ENCODE measurements at regions not wholly inside any gene's neighbourhood (a gene's known extent, or its start where the extent isn't known, plus 50 kb on each side); places are given as distances from the start of the nearest gene placed in this dataset.

- DNase-seq (ENCODE audit: low read depth), result peak; percentile 71
These were observed 100.2 kb upstream of the MYCN start for GRCh38 chr2:15840148-15840547.

- DNase-seq (ENCODE audit: low read depth), result no peak
These were observed 99.4 kb upstream of the MYCN start for GRCh38 chr2:15840969-15841368.

- peak; percentile 42 for DNase-seq (ENCODE audit: low read depth)
These were observed 98.4 kb upstream of the MYCN start for GRCh38 chr2:15841776-15842560.

- DNase-seq (ENCODE audit: low read depth), result peak; percentile 49
These were observed 97.3 kb upstream of the MYCN start for GRCh38 chr2:15842758-15843666.

GRCh38 chr2:15844211-15844801 lies 96.0 kb upstream of the MYCN start:
- DNase-seq (ENCODE audit: low read depth), result peak; percentile 41

- DNase-seq (ENCODE audit: low read depth), result no peak
These were observed 95.1 kb upstream of the MYCN start for GRCh38 chr2:15845294-15845693.

DNA sequence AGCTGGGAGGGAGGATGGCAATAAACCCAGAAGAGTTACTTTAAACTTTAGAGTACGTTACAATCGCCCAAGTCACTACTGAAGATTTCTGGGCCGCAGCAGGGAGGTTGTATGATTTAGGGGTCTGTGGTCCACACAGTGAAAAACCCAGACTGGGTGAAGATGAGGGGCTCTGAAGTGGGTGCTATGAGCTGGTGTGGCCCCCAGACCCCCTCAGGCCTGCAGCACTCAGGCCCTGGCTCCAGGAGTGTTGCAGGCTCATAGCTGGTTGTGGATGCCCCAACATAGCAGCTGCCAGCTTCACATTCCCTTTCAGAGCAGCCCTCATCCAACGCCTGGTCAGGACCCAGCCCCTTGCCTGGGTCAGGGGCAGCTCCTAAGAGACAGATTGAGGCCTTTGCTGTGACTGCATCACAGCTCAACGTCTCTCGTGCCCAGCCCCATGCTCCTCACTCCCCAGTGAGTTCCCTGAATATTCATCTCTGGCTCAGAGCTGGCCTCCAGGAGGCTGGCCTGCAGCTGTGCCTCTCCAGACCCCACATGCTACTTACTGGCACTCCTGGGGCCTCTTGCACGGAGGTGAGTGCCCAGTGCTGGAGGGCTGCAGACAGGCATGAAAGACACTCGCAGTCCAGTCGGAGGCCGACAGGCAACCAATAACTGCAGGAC lies 94.5 kb upstream of the MYCN start:
- no peak for DNase-seq (ENCODE audit: low read depth)

- DNase-seq (ENCODE audit: low read depth), result no peak
These were observed 93.7 kb upstream of the MYCN start for GRCh38 chr2:15846626-15847025.

DNA sequence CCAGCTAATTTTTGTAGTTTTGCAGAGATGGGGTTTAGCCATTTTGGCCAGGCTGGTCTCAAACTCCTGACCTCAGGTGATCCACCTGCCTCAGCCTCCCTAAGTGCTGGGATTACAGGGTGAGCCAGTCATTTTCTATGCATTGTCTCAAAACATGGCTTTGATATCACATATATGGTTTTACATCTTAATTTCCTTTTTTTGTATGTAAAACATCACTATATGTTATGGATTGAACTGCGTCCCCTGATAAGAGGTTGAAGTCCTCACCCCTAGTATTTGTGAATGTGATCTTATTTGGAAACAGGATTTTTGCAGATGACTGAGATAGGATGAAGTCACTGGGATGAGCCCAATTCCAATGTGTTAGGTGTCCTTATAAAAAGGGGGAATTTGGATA lies 89.8 kb upstream of the MYCN start:
- DNase-seq (ENCODE audit: low read depth), result no peak

DNA sequence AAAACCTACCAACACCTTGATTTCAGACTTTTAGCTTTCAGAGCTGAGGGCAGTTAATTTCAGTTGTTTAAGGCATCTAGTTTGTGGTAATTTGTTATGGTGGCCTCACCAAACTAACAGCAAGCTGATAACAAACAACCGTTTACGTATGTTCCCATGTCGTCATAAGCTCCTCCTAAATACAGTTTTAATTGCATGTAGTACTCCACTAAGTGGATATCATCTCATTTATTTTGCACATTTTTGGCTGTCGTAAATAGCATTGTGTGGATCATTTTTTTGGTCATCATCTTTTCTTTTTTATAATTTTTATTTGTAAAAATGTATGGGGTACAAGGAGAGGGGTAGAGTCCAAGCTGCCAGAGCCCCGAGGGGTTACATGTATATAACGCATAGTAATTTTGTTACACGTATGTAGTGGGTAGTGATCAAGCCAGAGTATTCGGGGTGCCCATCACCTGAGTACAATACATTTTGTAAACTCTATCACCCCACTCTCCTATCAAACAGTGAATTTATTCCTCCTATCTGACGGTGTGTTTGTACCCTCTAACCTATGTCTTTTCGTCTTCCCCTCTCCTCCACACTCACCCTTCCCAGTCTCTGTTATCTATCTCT lies 89.2 kb upstream of the MYCN start:
- DNase-seq (ENCODE audit: low read depth), result no peak

GRCh38 chr2:15852811-15853210 lies 87.5 kb upstream of the MYCN start:
- DNase-seq (ENCODE audit: low read depth), result no peak

DNA sequence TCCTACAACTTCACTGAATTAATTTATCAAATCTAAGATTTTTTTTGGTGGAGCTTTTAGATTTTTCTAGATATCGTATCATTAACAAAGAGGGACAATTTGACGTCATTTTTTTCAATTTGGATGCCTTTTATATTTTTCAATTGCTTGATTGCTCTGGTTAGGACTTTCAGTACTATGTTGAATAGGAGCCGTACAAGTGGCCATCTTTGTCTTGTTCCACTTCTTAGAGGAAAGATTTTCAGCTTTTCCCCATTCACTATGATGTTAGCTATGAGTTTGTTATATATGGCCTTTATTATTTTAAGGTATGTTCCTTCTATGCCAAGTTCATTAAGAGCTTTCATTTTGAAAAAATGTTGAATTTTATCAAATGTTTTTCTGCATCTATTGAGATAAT lies 86.4 kb upstream of the MYCN start:
- no peak for DNase-seq (ENCODE audit: low read depth)

GRCh38 chr2:15855766-15856260 lies 84.5 kb upstream of the MYCN start:
- DNase-seq (ENCODE audit: low read depth), result no peak

DNA sequence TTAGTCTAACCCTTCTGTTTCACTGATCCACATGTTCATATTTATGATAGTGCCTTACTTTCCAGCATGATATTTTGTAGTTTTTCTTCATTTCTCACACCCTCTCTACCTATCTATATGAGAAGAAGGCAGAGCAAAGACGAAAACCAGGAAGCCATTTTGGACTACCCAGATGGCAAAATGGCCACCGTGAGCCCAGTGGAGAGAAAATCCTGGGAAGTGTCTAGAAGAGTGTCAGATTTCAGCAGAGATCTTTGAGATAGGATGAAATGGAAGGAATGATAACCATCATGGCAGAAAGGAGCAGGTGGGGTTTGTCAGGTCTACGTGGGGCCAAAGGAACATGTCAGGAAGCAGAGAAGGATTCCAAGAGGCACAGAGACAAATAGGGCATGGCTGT lies 84.0 kb upstream of the MYCN start:
- no peak for DNase-seq (ENCODE audit: low read depth)

GRCh38 chr2:15858466-15858865 lies 81.9 kb upstream of the MYCN start:
- DNase-seq (ENCODE audit: low read depth), result no peak

DNA sequence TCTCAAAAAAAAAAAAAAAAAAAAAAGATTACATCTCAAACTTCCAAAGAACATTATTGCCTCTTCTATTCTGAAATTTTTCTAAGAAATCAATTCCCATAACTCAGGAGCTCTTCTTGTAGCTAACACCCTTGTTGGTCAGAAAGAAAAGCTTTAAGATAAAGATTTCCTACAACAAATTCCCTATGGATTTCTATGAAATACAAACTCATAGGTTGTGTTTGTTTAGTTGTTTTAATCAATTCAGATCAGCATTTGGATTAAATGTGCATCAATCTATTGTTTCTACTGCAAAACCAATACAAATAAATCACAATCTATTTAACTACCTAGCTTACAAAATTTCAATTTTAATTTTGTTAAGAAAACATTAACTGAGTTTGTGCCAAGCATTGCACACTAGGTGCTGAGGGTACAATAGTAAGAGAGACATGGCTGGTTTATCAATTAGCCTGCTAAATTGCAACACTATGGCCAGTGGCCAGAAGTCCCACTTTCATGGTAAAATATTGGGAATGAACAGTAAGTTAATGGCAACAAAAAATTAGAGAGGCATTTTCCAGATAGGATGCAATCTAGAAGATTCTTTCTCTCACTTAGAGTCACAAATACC lies 80.2 kb upstream of the MYCN start:
- no peak for DNase-seq (ENCODE audit: low read depth)

- DNase-seq (ENCODE audit: low read depth), result no peak
These were observed 79.6 kb upstream of the MYCN start for GRCh38 chr2:15860760-15861159.

GRCh38 chr2:15861172-15861822 lies 79.1 kb upstream of the MYCN start:
- no peak for DNase-seq (ENCODE audit: low read depth)

- no peak for DNase-seq (ENCODE audit: low read depth)
These were observed 78.5 kb upstream of the MYCN start for GRCh38 chr2:15861898-15862297.

- DNase-seq (ENCODE audit: low read depth), result no peak
These were observed 77.3 kb upstream of the MYCN start for GRCh38 chr2:15863089-15863488.
